K562 (cell line): ENCODE measurements at regions not wholly inside any gene's neighbourhood (a gene's known extent, or its start where the extent isn't known, plus 50 kb on each side); places are given as distances from the start of the nearest gene placed in this dataset.

Source experiments
- ATF7 ChIP-seq: fragments of 450-650 bp; IDR thresholded peaks from 2 replicates; pipeline ENCODE4 v1.7.1; 2014; ENCODE audit warnings: mild to moderate bottlenecking, moderate library complexity
- BHLHE40 ChIP-seq: IDR thresholded peaks from 2 replicates; pipeline ENCODE4 v1.6.1; 2011; ENCODE audit warnings: low read length, improper control_type of control experiment
- CEBPG ChIP-seq, 3 experiments: fragments of 200-800 bp in 1 of 3; sonication (Bioruptor generic) in 1 of 3; sonication (generic) in 1 of 3; formaldehyde crosslinking in 1 of 3; IDR thresholded peaks in 2 of 3; conservative IDR thresholded peaks in 1 of 3; 2 replicates each; pipeline versions ENCODE4 v1.6.1 to v1.8.0; 2016 to 2022; ENCODE audit warnings: missing compliant biosample characterization in 2 of 3, missing genetic modification characterization in 2 of 3, mild to moderate bottlenecking in 1 of 3, missing genetic modification reagents in 1 of 3
- COPS2 ChIP-seq: fragments of 450-650 bp; conservative IDR thresholded peaks from 2 replicates; pipeline ENCODE4 v1.6.1; 2016; ENCODE audit warnings: mild to moderate bottlenecking, moderate library complexity
- FOSL1 ChIP-seq: fragments of 200-800 bp; sonication (Bioruptor generic); conservative IDR thresholded peaks from 2 replicates; pipeline ENCODE4 v1.6.1; 2016; ENCODE audit warnings: missing genetic modification characterization, missing compliant biosample characterization
- HNRNPK ChIP-seq: fragments of 200-400 bp; formaldehyde crosslinking; IDR thresholded peaks from one replicate; pipeline ENCODE4 v1.6.1; 2018; ENCODE audit warnings: mild to moderate bottlenecking, low read depth, low read length; ENCODE audit not compliant: poor library complexity, severe bottlenecking
- KAT8 ChIP-seq: fragments of 450-650 bp; IDR thresholded peaks from 2 replicates; pipeline ENCODE4 v1.6.1; 2016; ENCODE audit warnings: low read depth, mild to moderate bottlenecking
- MCM3 ChIP-seq: fragments of 450-650 bp; IDR thresholded peaks from 2 replicates; pipeline ENCODE4 v1.6.1; 2016
- NBN ChIP-seq: fragments of 450-650 bp; IDR thresholded peaks from 2 replicates; pipeline ENCODE4 v1.6.1; 2016; ENCODE audit warnings: low read depth, mild to moderate bottlenecking
- NEUROD1 ChIP-seq: fragments of 150-350 bp; IDR thresholded peaks from 2 replicates; pipeline ENCODE4 v1.6.1; 2014; ENCODE audit warnings: borderline replicate concordance, low read length, low read depth; ENCODE audit not compliant: partially characterized antibody
- NR2C2 ChIP-seq, 2 experiments: fragments of 200-800 bp in 1 of 2; sonication (Bioruptor generic) in 1 of 2; sonication (generic) in 1 of 2; formaldehyde crosslinking in 1 of 2; IDR thresholded peaks; 2 replicates each; pipeline versions ENCODE4 v1.6.1 to v1.8.0; 2016 to 2022; ENCODE audit warnings: mild to moderate bottlenecking in 1 of 2, missing compliant biosample characterization in 1 of 2, missing genetic modification characterization in 1 of 2, missing genetic modification reagents in 1 of 2
- RCOR1 ChIP-seq, 2 experiments: IDR thresholded peaks; 2 replicates each; pipeline ENCODE4 v1.6.1; 2012; ENCODE audit warnings: low read depth in 2 of 2, low read length in 2 of 2, borderline replicate concordance in 1 of 2, improper control_type of control experiment in 1 of 2
- SRF ChIP-seq, 2 experiments: fragments of 250-450, 450-650 bp in 1 of 2; sonication (Bioruptor Pico) in 1 of 2; sonication (generic) in 1 of 2; formaldehyde crosslinking; IDR thresholded peaks; 2 replicates each; pipeline versions ENCODE4 v1.5.0 to v1.5.1; 2020 to 2022; ENCODE audit warnings: mild to moderate bottlenecking in 1 of 2, missing genetic modification reagents in 1 of 2
- SRSF3 ChIP-seq: fragments of 200-400 bp; formaldehyde crosslinking; IDR thresholded peaks from 2 replicates; pipeline ENCODE4 v1.6.1; 2016; ENCODE audit warnings: mild to moderate bottlenecking, low read length, moderate library complexity; ENCODE audit not compliant: insufficient read depth
- STAT6 ChIP-seq: sonication (generic); formaldehyde crosslinking; IDR thresholded peaks from 2 replicates; pipeline ENCODE4 v1.8.1; 2023; ENCODE audit warnings: mild to moderate bottlenecking, missing genetic modification reagents
- TF ChIP-seq, protein P1 (sequence below), 2 experiments: fragments of 450-650 bp; formaldehyde crosslinking in 1 of 2; IDR thresholded peaks; 2 replicates each; pipeline versions ENCODE4 v1.4.0 to v1.6.1; 2014 to 2020; ENCODE audit warnings: mild to moderate bottlenecking in 2 of 2, borderline replicate concordance in 1 of 2, low read depth in 1 of 2

GRCh38 chrX:40996886-40997530, 88.2 kb upstream of the USP9X start (continued):
- TF ChIP-seq KAT8 (peak; percentile 69; the same call in 1 of the 2 replicates), ATF7 (peak; percentile 96), SRSF3 (no peak), MCM3 (no peak), NEUROD1 (no peak), BHLHE40 (peak; percentile 5; the same call in 1 of the 2 replicates), RCOR1 (IDR thresholded peaks at IDR 0.05; ENCODE audit: borderline replicate concordance in 1 of 2, low read depth in 2 of 2, low read length in 2 of 2) (no peak), NR2C2 (CRISPR knock-in tag; IDR thresholded peaks at IDR 0.05) (no peak), NR2C2 (tag; IDR thresholded peaks at IDR 0.05) (peak; percentile 41; the same call in 1 of the 2 replicates), COPS2 (no peak), CEBPG (CRISPR knock-in tag; IDR thresholded peaks at IDR 0.05) (no peak), CEBPG (tag; conservative IDR thresholded peaks at IDR 0.05 in 1 of 2, IDR thresholded peaks at IDR 0.05 in 1 of 2) (0 out of 4 replicates have a peak, but pooled peaks have one; percentile 16 to 34), FOSL1 (tag) (no peak), HNRNPK (no peak), STAT6 (no peak), NBN (no peak), SRF (CRISPR knock-in tag; IDR thresholded peaks at IDR 0.05) (no peak)
- TF ChIP-seq, protein P1, sequence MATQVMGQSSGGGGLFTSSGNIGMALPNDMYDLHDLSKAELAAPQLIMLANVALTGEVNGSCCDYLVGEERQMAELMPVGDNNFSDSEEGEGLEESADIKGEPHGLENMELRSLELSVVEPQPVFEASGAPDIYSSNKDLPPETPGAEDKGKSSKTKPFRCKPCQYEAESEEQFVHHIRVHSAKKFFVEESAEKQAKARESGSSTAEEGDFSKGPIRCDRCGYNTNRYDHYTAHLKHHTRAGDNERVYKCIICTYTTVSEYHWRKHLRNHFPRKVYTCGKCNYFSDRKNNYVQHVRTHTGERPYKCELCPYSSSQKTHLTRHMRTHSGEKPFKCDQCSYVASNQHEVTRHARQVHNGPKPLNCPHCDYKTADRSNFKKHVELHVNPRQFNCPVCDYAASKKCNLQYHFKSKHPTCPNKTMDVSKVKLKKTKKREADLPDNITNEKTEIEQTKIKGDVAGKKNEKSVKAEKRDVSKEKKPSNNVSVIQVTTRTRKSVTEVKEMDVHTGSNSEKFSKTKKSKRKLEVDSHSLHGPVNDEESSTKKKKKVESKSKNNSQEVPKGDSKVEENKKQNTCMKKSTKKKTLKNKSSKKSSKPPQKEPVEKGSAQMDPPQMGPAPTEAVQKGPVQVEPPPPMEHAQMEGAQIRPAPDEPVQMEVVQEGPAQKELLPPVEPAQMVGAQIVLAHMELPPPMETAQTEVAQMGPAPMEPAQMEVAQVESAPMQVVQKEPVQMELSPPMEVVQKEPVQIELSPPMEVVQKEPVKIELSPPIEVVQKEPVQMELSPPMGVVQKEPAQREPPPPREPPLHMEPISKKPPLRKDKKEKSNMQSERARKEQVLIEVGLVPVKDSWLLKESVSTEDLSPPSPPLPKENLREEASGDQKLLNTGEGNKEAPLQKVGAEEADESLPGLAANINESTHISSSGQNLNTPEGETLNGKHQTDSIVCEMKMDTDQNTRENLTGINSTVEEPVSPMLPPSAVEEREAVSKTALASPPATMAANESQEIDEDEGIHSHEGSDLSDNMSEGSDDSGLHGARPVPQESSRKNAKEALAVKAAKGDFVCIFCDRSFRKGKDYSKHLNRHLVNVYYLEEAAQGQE (IDR thresholded peaks at IDR 0.05; ENCODE audit: borderline replicate concordance) = peak; percentile 60
- TF ChIP-seq, protein P1 (CRISPR knock-in tag; IDR thresholded peaks at IDR 0.05; ENCODE audit: low read depth) = no peak
